K562 (cell line): ENCODE measurements at regions not wholly inside any gene's neighbourhood (a gene's known extent, or its start where the extent isn't known, plus 50 kb on each side); places are given as distances from the start of the nearest gene placed in this dataset.

Source experiments
- ATAC-seq: fragments of 200-7000 bp; cut with Tn5 transposase; 3 replicates; pipeline ENCODE4 v1.9.1; 2020; ENCODE audit warnings: moderate library complexity
- BruUV-seq: library from RNA; stranded (reverse); fragments of 400-500 nt; replicated peaks from 2 replicates; lab custom pipeline; 2021; lab: Mats Ljungman, UMichigan
- CTCF ChIA-PET: fragments of 300-600 bp; formaldehyde crosslinking; extraction: SDS; loops from one replicate; lab custom pipeline; 2021; ENCODE audit warnings: low intra/inter-chr PET ratio; lab: Yijun Ruan, JAX
- POLR2A ChIA-PET: fragments of 300-600, 350-650 bp; sonication (Branson Sonifier 250); formaldehyde crosslinking; extraction: SDS; loops from one replicate; lab custom pipeline; 2021; ENCODE audit warnings: antibody characterized with exemption, inconsistent platforms; lab: Yijun Ruan, JAX
- DNase-seq, 4 experiments: peaks; one replicate each; pipeline versions ENCODE4 v3.0.0 to v3.0.0-alpha.2; 2011 to 2018; ENCODE audit warnings: low spot score in 3 of 4, mixed read lengths in 3 of 4; ENCODE audit errors: extremely low read depth in 1 of 4
- FAIRE-seq: peaks from 2 replicates; lab custom pipeline; 2011; peaks lifted over from hg19 to GRCh38; lab: Jason Lieb, UNC
- H2AFZ ChIP-seq: 2 replicates; pipeline ENCODE4 v1.6.0; 2011; ENCODE audit warnings: low read depth, low read length, control low read depth, inconsistent platforms
- H3K27ac ChIP-seq: fragments of 200-600 bp; 3 replicates; pipeline ENCODE4 v1.8.0; 2011; ENCODE audit warnings: low read depth, mild to moderate bottlenecking, control low read depth, inconsistent platforms, low read length, moderate library complexity, mixed read lengths; ENCODE audit errors: extremely low read depth
- H3K27me3 ChIP-seq, 2 experiments: fragments of 300-600 bp in 1 of 2; 2 replicates in 1 of 2; 3 replicates in 1 of 2; pipeline versions ENCODE4 v1.6.0 to v1.8.0; 2011; ENCODE audit warnings: inconsistent platforms in 2 of 2, low read length in 2 of 2, mild to moderate bottlenecking in 1 of 2, mixed read lengths in 1 of 2, moderate library complexity in 1 of 2; ENCODE audit not compliant: control insufficient read depth in 2 of 2, insufficient read depth in 2 of 2
- H3K36me3 ChIP-seq: fragments of 300-600 bp; 3 replicates; pipeline ENCODE4 v1.8.0; 2011; ENCODE audit warnings: mild to moderate bottlenecking, low read length, inconsistent platforms; ENCODE audit not compliant: control insufficient read depth, insufficient read depth
- H3K4me1 ChIP-seq, 2 experiments: fragments of 200-600 bp in 1 of 2; replicated peaks in 1 of 2; 2 replicates in 1 of 2; 3 replicates in 1 of 2; pipeline versions ENCODE4 v1.5.1 to v1.8.0; 2011; ENCODE audit warnings: inconsistent platforms in 2 of 2, low read length in 2 of 2, mild to moderate bottlenecking in 1 of 2, mixed read lengths in 1 of 2, moderate library complexity in 1 of 2; ENCODE audit not compliant: control insufficient read depth in 2 of 2, insufficient read depth in 2 of 2
- H3K4me2 ChIP-seq: 2 replicates; pipeline ENCODE4 v1.6.1; 2011; ENCODE audit warnings: low read length, control low read depth, inconsistent platforms, mixed read lengths; ENCODE audit not compliant: insufficient read depth
- H3K4me3 ChIP-seq: fragments of 200-600 bp; sonication (generic), shearing (Covaris generic); 2 replicates; pipeline ENCODE4 v1.5.1; 2016; ENCODE audit warnings: control low read depth, inconsistent platforms
- H3K79me2 ChIP-seq: fragments of 200-600 bp; 3 replicates; pipeline ENCODE4 v1.8.0; 2011; ENCODE audit warnings: low read length, inconsistent platforms; ENCODE audit not compliant: control insufficient read depth, insufficient read depth
- H3K9ac ChIP-seq, 2 experiments: 2 replicates each; pipeline versions ENCODE4 v1.6.0 to v1.6.1; 2011; ENCODE audit warnings: low read depth in 2 of 2, low read length in 2 of 2, control low read depth in 1 of 2, inconsistent platforms in 1 of 2, mild to moderate bottlenecking in 1 of 2, mixed read lengths in 1 of 2; ENCODE audit not compliant: insufficient read depth in 1 of 2
- H3K9me1 ChIP-seq: one replicate; pipeline ENCODE4 v1.6.0; 2011; ENCODE audit warnings: inconsistent platforms, mild to moderate bottlenecking, low read length, moderate library complexity; ENCODE audit not compliant: control insufficient read depth, insufficient read depth
- H3K9me3 ChIP-seq: replicated peaks from 2 replicates; pipeline ENCODE4 v1.5.1; 2011; ENCODE audit warnings: low read depth, low read length, inconsistent platforms; ENCODE audit not compliant: control insufficient read depth, insufficient read depth
- H4K20me1 ChIP-seq: replicated peaks from 2 replicates; pipeline ENCODE4 v1.6.1; 2011; ENCODE audit warnings: low read length, inconsistent platforms, mixed read lengths; ENCODE audit not compliant: control insufficient read depth, insufficient read depth
- ATF3 ChIP-seq, 2 experiments: fragments of 450-650 bp in 1 of 2; sonication (generic) in 1 of 2; formaldehyde crosslinking in 1 of 2; IDR thresholded peaks in 1 of 2; conservative IDR thresholded peaks in 1 of 2; 2 replicates each; pipeline versions ENCODE4 v1.6.1 to v1.8.1; 2016 to 2023; ENCODE audit warnings: mild to moderate bottlenecking in 2 of 2, moderate library complexity in 2 of 2, inconsistent platforms in 1 of 2, missing genetic modification reagents in 1 of 2
- ATF7 ChIP-seq: fragments of 450-650 bp; IDR thresholded peaks from 2 replicates; pipeline ENCODE4 v1.7.1; 2014; ENCODE audit warnings: mild to moderate bottlenecking, moderate library complexity
- CEBPG ChIP-seq, 3 experiments: fragments of 200-800 bp in 1 of 3; sonication (Bioruptor generic) in 1 of 3; sonication (generic) in 1 of 3; formaldehyde crosslinking in 1 of 3; IDR thresholded peaks in 2 of 3; conservative IDR thresholded peaks in 1 of 3; 2 replicates each; pipeline versions ENCODE4 v1.6.1 to v1.8.0; 2016 to 2022; ENCODE audit warnings: missing compliant biosample characterization in 2 of 3, missing genetic modification characterization in 2 of 3, mild to moderate bottlenecking in 1 of 3, missing genetic modification reagents in 1 of 3
- MECOM ChIP-seq: fragments of 250-450 bp; sonication (Bioruptor Pico); IDR thresholded peaks from 2 replicates; pipeline ENCODE4 v1.8.0; 2022; ENCODE audit warnings: inconsistent platforms
- TEAD2 ChIP-seq: fragments of 450-650 bp; IDR thresholded peaks from 2 replicates; pipeline ENCODE4 v1.6.1; 2016; ENCODE audit warnings: missing genetic modification characterization, control low read depth, missing compliant biosample characterization
- TRIM24 ChIP-seq, 2 experiments: fragments of 450-650 bp; IDR thresholded peaks; 2 replicates each; pipeline ENCODE4 v1.6.1; 2016
- WGBS: fragments of 100-300 bp; shearing (Covaris generic); methylation state at CpG from one replicate; pipeline ENCODE4 v1.1.6; 2016; ENCODE audit warnings: low coverage, mixed read lengths; ENCODE audit not compliant: insufficient coverage; ENCODE audit errors: missing lambda C conversion rate; 5-methylcytosine and 5-hydroxymethylcytosine counted together
- in situ Hi-C: fragments of 300-500 bp; cut with MboI; formaldehyde crosslinking; loops from 4 replicates; pipeline ENCODE4 v1.15.0; 2018; ENCODE audit warnings: inconsistent platforms, mixed read lengths
- intact Hi-C: fragments of 100-400 bp; cut with micrococcal nuclease; formaldehyde crosslinking; loops from 2 replicates; pipeline ENCODE4 v1.14.2; 2022
- TF ChIP-seq, protein P1 (sequence below): fragments of 450-650 bp; formaldehyde crosslinking; IDR thresholded peaks from 2 replicates; pipeline ENCODE4 v1.4.0; 2022; ENCODE audit warnings: mild to moderate bottlenecking, moderate library complexity
- TF ChIP-seq, protein P2 (sequence below), 2 experiments: fragments of 450-650 bp; IDR thresholded peaks; 2 replicates each; pipeline ENCODE4 v1.6.1; 2016; ENCODE audit warnings: mild to moderate bottlenecking in 2 of 2, borderline replicate concordance in 1 of 2, low read depth in 1 of 2, moderate library complexity in 1 of 2
- TF ChIP-seq, protein P3 (sequence below): sonication (generic); formaldehyde crosslinking; IDR thresholded peaks from 2 replicates; pipeline ENCODE4 v1.8.1; 2023; ENCODE audit warnings: mild to moderate bottlenecking, missing genetic modification reagents

- H4K20me1 ChIP-seq: no peaks in the 10 kb centered on the region
- intact Hi-C loops: no loop called here
- CTCF ChIA-PET: no interaction called here
- H3K36me3 ChIP-seq: no peaks in the 10 kb centered on the region
- BruUV-seq: no TSS peak
- 0% methylated on average over 9 of the region's 10 CpGs for WGBS
- no peak overlapping the region for H3K27ac ChIP-seq
- ATAC-seq (peak; percentile 45; the same call in 2 of the 3 replicates), DNase-seq (no peak), FAIRE-seq (no peak)
- H3K9ac ChIP-seq: no peak overlapping the region
- peaks cover 0 to 18% of the 10 kb centered on the region in 2 experiments; a peak in 3 of 5 replicates for H3K27me3 ChIP-seq
- H3K4me2 ChIP-seq: no peak overlapping the region
- in situ Hi-C loops: no loop called here
- POLR2A ChIA-PET: no interaction called here
- H3K9me1 ChIP-seq: no peaks in the 10 kb centered on the region
- no peak overlapping the region for H3K4me3 ChIP-seq
- H3K79me2 ChIP-seq: no peaks in the 10 kb centered on the region
- H3K9me3 ChIP-seq: no peaks in the 10 kb centered on the region
- H3K4me1 ChIP-seq: no peaks in the 10 kb centered on the region
- no peak overlapping the region for H2AFZ ChIP-seq
- TF ChIP-seq, protein P1, sequence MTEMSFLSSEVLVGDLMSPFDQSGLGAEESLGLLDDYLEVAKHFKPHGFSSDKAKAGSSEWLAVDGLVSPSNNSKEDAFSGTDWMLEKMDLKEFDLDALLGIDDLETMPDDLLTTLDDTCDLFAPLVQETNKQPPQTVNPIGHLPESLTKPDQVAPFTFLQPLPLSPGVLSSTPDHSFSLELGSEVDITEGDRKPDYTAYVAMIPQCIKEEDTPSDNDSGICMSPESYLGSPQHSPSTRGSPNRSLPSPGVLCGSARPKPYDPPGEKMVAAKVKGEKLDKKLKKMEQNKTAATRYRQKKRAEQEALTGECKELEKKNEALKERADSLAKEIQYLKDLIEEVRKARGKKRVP (CRISPR knock-in tag): peak; percentile 88
- TF ChIP-seq, protein P2, sequence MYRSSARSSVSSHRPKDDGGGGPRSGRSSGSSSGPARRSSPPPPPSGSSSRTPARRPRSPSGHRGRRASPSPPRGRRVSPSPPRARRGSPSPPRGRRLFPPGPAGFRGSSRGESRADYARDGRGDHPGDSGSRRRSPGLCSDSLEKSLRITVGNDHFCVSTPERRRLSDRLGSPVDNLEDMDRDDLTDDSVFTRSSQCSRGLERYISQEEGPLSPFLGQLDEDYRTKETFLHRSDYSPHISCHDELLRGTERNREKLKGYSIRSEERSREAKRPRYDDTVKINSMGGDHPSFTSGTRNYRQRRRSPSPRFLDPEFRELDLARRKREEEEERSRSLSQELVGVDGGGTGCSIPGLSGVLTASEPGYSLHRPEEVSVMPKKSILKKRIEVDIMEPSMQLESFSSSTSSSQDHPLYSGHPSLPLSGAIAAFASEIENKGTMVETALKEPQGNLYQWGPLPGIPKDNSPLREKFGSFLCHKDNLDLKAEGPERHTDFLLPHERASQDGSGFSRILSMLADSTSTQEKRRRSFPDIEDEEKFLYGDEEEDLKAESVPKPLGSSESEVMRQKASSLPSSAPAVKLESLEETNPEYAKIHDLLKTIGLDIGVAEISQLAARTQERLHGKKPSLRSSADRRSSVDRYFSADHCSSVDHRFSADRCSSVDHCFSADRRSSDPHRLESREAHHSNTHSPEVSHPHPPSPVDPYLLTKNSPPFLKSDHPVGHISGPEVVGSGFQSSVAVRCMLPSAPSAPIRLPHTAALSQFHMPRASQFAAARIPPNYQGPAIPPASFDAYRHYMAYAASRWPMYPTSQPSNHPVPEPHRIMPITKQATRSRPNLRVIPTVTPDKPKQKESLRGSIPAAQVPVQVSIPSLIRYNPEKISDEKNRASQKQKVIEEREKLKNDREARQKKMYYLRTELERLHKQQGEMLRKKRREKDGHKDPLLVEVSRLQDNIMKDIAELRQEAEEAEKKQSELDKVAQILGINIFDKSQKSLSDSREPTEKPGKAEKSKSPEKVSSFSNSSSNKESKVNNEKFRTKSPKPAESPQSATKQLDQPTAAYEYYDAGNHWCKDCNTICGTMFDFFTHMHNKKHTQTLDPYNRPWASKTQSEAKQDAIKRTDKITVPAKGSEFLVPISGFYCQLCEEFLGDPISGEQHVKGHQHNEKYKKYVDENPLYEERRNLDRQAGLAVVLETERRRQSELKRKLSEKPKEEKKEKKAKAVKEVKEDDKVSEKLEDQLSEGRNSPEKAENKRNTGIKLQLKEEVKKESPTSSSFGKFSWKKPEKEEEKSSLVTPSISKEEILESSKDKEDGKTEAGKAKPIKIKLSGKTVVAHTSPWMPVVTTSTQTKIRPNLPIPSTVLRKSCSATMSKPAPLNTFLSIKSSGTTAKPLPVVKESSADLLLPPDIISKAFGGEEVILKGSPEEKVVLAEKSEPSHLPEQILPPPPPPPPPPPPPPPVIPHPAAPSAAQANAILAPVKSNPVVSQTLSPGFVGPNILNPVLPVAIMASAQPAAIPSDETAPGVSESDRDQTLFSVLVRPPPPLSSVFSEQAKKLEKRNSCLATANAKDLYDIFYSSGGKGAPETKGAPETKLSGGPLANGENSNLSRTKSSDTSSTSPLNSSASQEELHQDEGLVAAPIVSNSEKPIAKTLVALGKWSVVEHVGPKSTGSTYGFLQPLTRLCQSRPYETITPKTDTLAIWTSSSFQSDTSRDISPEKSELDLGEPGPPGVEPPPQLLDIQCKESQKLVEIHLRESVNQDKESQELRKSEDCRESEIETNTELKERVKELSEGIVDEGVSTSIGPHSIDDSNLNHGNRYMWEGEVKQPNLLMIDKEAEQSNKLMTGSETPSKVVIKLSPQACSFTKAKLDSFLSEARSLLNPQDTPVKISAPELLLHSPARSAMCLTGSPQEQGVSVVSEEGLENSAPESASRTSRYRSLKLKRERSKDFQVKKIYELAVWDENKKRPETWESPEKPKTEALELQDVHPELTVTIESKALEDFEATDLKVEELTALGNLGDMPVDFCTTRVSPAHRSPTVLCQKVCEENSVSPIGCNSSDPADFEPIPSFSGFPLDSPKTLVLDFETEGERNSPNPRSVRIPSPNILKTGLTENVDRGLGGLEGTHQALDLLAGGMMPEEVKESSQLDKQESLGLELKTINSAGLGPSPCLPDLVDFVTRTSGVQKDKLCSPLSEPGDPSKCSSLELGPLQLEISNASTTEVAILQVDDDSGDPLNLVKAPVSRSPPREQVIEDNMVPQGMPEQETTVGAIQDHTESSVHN (IDR thresholded peaks at IDR 0.05; ENCODE audit: borderline replicate concordance in 1 of 2, low read depth in 1 of 2): no peak
- TF ChIP-seq, protein P3, sequence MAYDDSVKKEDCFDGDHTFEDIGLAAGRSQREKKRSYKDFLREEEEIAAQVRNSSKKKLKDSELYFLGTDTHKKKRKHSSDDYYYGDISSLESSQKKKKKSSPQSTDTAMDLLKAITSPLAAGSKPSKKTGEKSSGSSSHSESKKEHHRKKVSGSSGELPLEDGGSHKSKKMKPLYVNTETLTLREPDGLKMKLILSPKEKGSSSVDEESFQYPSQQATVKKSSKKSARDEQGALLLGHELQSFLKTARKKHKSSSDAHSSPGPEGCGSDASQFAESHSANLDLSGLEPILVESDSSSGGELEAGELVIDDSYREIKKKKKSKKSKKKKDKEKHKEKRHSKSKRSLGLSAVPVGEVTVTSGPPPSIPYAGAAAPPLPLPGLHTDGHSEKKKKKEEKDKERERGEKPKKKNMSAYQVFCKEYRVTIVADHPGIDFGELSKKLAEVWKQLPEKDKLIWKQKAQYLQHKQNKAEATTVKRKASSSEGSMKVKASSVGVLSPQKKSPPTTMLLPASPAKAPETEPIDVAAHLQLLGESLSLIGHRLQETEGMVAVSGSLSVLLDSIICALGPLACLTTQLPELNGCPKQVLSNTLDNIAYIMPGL: no peak
- TF ChIP-seq TEAD2: no peak
- 0 out of 2 replicates have a peak, but pooled peaks have one; percentile 18 for TF ChIP-seq MECOM
- TF ChIP-seq CEBPG (CRISPR knock-in tag; IDR thresholded peaks at IDR 0.05): peak; percentile 66
- TF ChIP-seq CEBPG (tag; conservative IDR thresholded peaks at IDR 0.05 in 1 of 2, IDR thresholded peaks at IDR 0.05 in 1 of 2): peak; percentile 80 to 89
- TF ChIP-seq ATF7: 0 out of 2 replicates have a peak, but pooled peaks have one; percentile 27
- peak; percentile 58; the same call in 1 of the 2 replicates for TF ChIP-seq ATF3 (IDR thresholded peaks at IDR 0.05)
- no peak for TF ChIP-seq ATF3 (CRISPR knock-in tag; conservative IDR thresholded peaks at IDR 0.05)
- peak in 1 of 2 experiments; percentile 47; a peak in 1 of 4 replicates for TF ChIP-seq TRIM24 (IDR thresholded peaks at IDR 0.05)
These were observed 659.7 kb upstream of the SALL3 start for GRCh38 chr18:78319961-78320360.
